ENCODE measurements at regions not wholly inside any gene's neighbourhood (a gene's known extent, or its start where the extent isn't known, plus 50 kb on each side); places are given as distances from the start of the nearest gene placed in this dataset.
"Not testable (repeated sequence)": the region's sequence is repeated elsewhere in the genome, so short reads cannot be mapped to it uniquely, and the experiment has no call there.

DNA sequence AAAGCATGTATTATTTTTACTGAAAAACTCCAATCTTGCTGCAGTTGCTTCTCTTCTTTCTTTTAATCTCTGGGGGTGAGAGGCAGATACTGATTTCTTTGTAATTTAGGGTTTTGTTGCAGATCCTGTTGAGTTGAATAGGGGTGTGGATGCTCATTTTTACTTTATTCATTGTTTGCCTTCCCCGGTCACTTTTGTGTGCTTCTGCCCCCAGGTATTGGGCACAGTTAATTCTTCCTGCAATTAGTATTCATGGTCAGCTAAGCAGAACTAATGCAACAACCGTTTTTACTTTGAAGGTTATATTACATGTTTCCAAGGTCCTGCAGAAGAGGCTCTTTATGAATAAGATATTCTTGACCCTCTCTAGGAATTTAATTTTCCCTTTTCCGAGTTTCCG lies 96.4 kb downstream of the BUB3 start:
- Histone ChIP-seq H3K4me3 (ENCODE audit: low read length) (no peak overlapping the region), H3K27ac (ENCODE audit: low read depth in 1 of 2, low read length in 2 of 2) (no peak overlapping the region), H3K4me1 (ENCODE audit: insufficient read depth, low read length) (peaks cover 3% of the 10 kb centered on the region), H3K9me3 (ENCODE audit: control insufficient read depth in 1 of 2, insufficient read depth in 1 of 2, low read length in 2 of 2) (peaks cover 0 to 6% of the 10 kb centered on the region in 2 experiments), H3K27me3 (ENCODE audit: control insufficient read depth in 1 of 2, insufficient read depth in 2 of 2, low read length in 2 of 2) (no peaks in the 10 kb centered on the region), H3K36me3 (ENCODE audit: insufficient read depth, low read length) (no peaks in the 10 kb centered on the region)
- intact Hi-C loops (cut with DNase I, micrococcal nuclease), result no loop called here
- Mint-ChIP-seq H3K27me3 (no peaks in the 10 kb centered on the region), H3K4me1 (ENCODE audit: low read depth) (no peaks in the 10 kb centered on the region), H3K9me3 (no peaks in the 10 kb centered on the region), H3K27ac (no peak overlapping the region), H3K4me3 (no peak overlapping the region), H3K36me3 (ENCODE audit: low read depth) (no peaks in the 10 kb centered on the region)
- ChIA-PET POLR2A (no interaction called here), CTCF (no interaction called here)
- DNase-seq, result no peak
- TF ChIP-seq, protein P1, sequence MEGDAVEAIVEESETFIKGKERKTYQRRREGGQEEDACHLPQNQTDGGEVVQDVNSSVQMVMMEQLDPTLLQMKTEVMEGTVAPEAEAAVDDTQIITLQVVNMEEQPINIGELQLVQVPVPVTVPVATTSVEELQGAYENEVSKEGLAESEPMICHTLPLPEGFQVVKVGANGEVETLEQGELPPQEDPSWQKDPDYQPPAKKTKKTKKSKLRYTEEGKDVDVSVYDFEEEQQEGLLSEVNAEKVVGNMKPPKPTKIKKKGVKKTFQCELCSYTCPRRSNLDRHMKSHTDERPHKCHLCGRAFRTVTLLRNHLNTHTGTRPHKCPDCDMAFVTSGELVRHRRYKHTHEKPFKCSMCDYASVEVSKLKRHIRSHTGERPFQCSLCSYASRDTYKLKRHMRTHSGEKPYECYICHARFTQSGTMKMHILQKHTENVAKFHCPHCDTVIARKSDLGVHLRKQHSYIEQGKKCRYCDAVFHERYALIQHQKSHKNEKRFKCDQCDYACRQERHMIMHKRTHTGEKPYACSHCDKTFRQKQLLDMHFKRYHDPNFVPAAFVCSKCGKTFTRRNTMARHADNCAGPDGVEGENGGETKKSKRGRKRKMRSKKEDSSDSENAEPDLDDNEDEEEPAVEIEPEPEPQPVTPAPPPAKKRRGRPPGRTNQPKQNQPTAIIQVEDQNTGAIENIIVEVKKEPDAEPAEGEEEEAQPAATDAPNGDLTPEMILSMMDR (IDR thresholded peaks at IDR 0.05), result no peak
- no peak for ATAC-seq (ENCODE audit: poor library complexity)

DNA sequence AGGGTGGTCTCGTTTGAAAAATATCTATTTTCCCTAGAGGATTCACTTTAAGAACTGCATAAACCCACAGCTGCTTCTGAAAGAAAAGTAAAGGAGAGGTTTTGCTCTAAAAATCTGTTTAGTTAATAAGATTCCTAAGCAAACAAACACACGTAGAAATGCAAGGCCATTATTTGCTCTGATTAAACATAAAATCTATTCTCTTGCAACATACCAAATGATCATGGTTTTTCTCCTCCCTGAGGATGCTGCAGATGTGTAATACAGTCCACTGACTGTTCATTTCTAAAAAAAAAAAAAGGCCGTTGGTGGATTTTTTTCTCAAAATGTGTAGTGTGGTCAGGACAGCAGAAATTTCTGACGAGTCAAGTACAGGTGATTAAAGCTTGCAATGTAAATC lies 98.6 kb downstream of the BUB3 start:
- Histone ChIP-seq H3K27me3 (ENCODE audit: control insufficient read depth in 1 of 2, insufficient read depth in 2 of 2, low read length in 2 of 2) (no peaks in the 10 kb centered on the region), H3K36me3 (ENCODE audit: insufficient read depth, low read length) (no peaks in the 10 kb centered on the region), H3K9me3 (ENCODE audit: control insufficient read depth in 1 of 2, insufficient read depth in 1 of 2, low read length in 2 of 2) (peaks cover 0 to 6% of the 10 kb centered on the region in 2 experiments), H3K4me1 (ENCODE audit: insufficient read depth, low read length) (peaks cover 3% of the 10 kb centered on the region), H3K4me3 (ENCODE audit: low read length) (no peak overlapping the region), H3K27ac (ENCODE audit: low read depth in 1 of 2, low read length in 2 of 2) (no peak overlapping the region)
- DNase-seq (no peak), ATAC-seq (ENCODE audit: poor library complexity) (no peak)
- POLR2A ChIA-PET, result interaction anchor here (1.5 kb wide), 1 partner anchor 11 kb away, joined by 6 read pairs; no protein-coding TSS in a partner anchor
- no peak overlapping the region for H3K27ac Mint-ChIP-seq
- no peaks in the 10 kb centered on the region for H3K4me1 Mint-ChIP-seq (ENCODE audit: low read depth)
- TF ChIP-seq, protein P1 (IDR thresholded peaks at IDR 0.05), result no peak
- intact Hi-C loops (cut with DNase I, micrococcal nuclease), result loop anchor here in 1 of 2 experiments (1.0 kb wide), 1 partner anchor 22 kb away; no protein-coding TSS in a partner anchor
- H3K27me3 Mint-ChIP-seq, result no peaks in the 10 kb centered on the region
- H3K9me3 Mint-ChIP-seq, result no peaks in the 10 kb centered on the region
- CTCF ChIA-PET, result no interaction called here
- H3K36me3 Mint-ChIP-seq (ENCODE audit: low read depth), result no peaks in the 10 kb centered on the region
- H3K4me3 Mint-ChIP-seq, result no peak overlapping the region

DNA sequence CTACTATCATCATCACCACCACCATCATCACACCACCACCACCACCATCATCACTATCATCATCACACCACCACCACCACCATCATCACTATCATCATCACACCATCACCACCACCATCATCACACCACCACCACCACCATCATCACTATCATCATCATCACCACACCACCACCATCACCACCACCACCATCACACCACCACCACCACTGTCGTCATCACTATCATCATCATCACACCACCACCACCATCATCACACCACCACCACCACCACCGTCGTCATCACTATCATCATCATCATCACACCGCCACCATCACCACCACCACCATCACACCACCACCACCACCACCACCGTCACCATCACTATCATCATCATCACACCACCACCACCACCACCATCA lies 100.1 kb downstream of the BUB3 start:
- H3K27me3 Mint-ChIP-seq; H3K27ac Mint-ChIP-seq; H3K4me3 ChIP-seq (ENCODE audit: low read length); CTCF ChIA-PET; H3K36me3 Mint-ChIP-seq (ENCODE audit: low read depth); H3K4me1 Mint-ChIP-seq (ENCODE audit: low read depth); DNase-seq; H3K9me3 Mint-ChIP-seq; H3K36me3 ChIP-seq (ENCODE audit: insufficient read depth, low read length); H3K9me3 ChIP-seq (ENCODE audit: control insufficient read depth in 1 of 2, insufficient read depth in 1 of 2, low read length in 2 of 2); intact Hi-C loops (cut with DNase I, micrococcal nuclease); H3K27me3 ChIP-seq (ENCODE audit: control insufficient read depth in 1 of 2, insufficient read depth in 2 of 2, low read length in 2 of 2); H3K4me1 ChIP-seq (ENCODE audit: insufficient read depth, low read length); H3K27ac ChIP-seq (ENCODE audit: low read depth in 1 of 2, low read length in 2 of 2); ATAC-seq (ENCODE audit: poor library complexity); POLR2A ChIA-PET; H3K4me3 Mint-ChIP-seq: not testable (repeated sequence)

DNA sequence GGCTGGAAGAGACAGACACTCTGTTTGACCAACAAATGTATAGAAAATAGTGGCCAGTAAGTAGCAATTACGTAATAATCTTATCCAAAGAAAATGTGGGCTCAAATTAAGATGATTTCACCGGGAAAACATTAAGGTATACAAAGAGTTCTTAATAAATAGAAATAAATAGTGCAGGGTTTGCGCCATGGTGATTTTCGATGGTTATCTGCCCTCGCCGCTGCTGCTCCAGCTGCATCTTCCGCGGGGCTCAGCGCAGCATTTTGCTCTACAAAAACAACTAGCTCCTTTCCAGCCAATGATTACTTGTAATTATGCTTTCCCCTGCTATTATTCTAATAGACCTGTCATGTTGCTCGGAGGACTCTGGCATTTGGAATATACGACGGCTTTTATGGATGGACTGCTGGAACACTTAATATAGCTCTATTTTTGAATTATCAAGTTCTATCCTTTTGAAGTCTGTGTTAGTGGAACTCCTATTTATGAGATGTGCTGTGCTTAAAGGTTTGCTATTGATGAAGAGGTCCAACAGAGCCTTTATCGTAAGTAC lies 103.8 kb downstream of the BUB3 start:
- Histone ChIP-seq H3K4me3 (ENCODE audit: low read length) (no peak overlapping the region), H3K4me1 (ENCODE audit: insufficient read depth, low read length) (no peaks in the 10 kb centered on the region), H3K36me3 (ENCODE audit: insufficient read depth, low read length) (no peaks in the 10 kb centered on the region), H3K9me3 (ENCODE audit: control insufficient read depth in 1 of 2, insufficient read depth in 1 of 2, low read length in 2 of 2) (peaks cover 0 to 6% of the 10 kb centered on the region in 2 experiments), H3K27me3 (ENCODE audit: control insufficient read depth in 1 of 2, insufficient read depth in 2 of 2, low read length in 2 of 2) (no peaks in the 10 kb centered on the region), H3K27ac (ENCODE audit: low read depth in 1 of 2, low read length in 2 of 2) (no peak overlapping the region)
- no peaks in the 10 kb centered on the region for H3K9me3 Mint-ChIP-seq
- no peaks in the 10 kb centered on the region for H3K27me3 Mint-ChIP-seq
- H3K36me3 Mint-ChIP-seq (ENCODE audit: low read depth), result no peaks in the 10 kb centered on the region
- POLR2A ChIA-PET, result no interaction called here
- H3K4me3 Mint-ChIP-seq, result no peak overlapping the region
- TF ChIP-seq, protein P1 (IDR thresholded peaks at IDR 0.05), result no peak
- H3K4me1 Mint-ChIP-seq (ENCODE audit: low read depth), result no peaks in the 10 kb centered on the region
- H3K27ac Mint-ChIP-seq, result no peak overlapping the region
- CTCF ChIA-PET, result no interaction called here
- ATAC-seq (ENCODE audit: poor library complexity) (no peak), DNase-seq (no peak)
- intact Hi-C loops (cut with DNase I, micrococcal nuclease), result no loop called here
